ENCODE measurements at regions not wholly inside any gene's neighbourhood (a gene's known extent, or its start where the extent isn't known, plus 50 kb on each side); places are given as distances from the start of the nearest gene placed in this dataset.

DNA sequence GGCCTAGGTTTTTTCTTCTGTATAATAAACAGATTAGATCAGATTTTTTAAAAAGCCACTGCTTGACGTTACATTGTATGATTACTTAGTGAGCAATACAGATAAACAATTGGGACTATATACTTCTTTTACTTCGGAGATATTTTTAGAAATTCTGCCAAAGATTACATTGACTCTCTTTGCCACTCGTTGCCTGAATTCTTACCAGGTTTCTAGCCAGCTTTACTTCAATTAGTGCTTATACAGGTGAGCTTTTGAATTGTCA is 156.6 kb downstream of the HAUS1 start:
- H4K20me1 ChIP-seq (ENCODE audit: insufficient read depth) = no peaks in the 10 kb centered on the region
- H3K27ac ChIP-seq (ENCODE audit: low read length) = no peak overlapping the region

GRCh38 chr18:46261799-46262198 is 157.6 kb downstream of the HAUS1 start:
- Histone ChIP-seq H4K20me1 (ENCODE audit: insufficient read depth) (no peaks in the 10 kb centered on the region), H3K27me3 (ENCODE audit: insufficient read depth, low read depth, low read length) (no peaks in the 10 kb centered on the region), H3K36me3 (ENCODE audit: insufficient read depth, low read length) (no peaks in the 10 kb centered on the region), H3K9ac (ENCODE audit: low read length) (no peak overlapping the region), H3K4me3 (ENCODE audit: low read length) (no peak overlapping the region), H3K9me3 (ENCODE audit: low read length) (no peaks in the 10 kb centered on the region), H2AFZ (ENCODE audit: low read depth, low read length) (no peak overlapping the region), H3K27ac (ENCODE audit: low read length) (no peak overlapping the region), H3K4me2 (ENCODE audit: low read length) (no peak overlapping the region), H3K9me2 (ENCODE audit: insufficient read depth, low read length) (no peaks in the 10 kb centered on the region), H3K79me2 (replicated peaks; ENCODE audit: insufficient read depth, low read length) (peaks cover 2% of the 10 kb centered on the region), H3F3A (ENCODE audit: insufficient read depth, low read length, poor library complexity, severe bottlenecking) (no peaks in the 10 kb centered on the region)
- TF ChIP-seq TAF1 (IDR thresholded peaks at IDR 0.05; ENCODE audit: low read depth) (no peak), SMC3 (conservative IDR thresholded peaks at IDR 0.05; ENCODE audit: poor library complexity) (no peak)

More for the DNA sequence above, 156.6 kb downstream of the HAUS1 start:
- Histone ChIP-seq H3K9me2 (ENCODE audit: insufficient read depth, low read length) (no peaks in the 10 kb centered on the region), H3K36me3 (ENCODE audit: insufficient read depth, low read length) (no peaks in the 10 kb centered on the region), H3K9ac (ENCODE audit: low read length) (no peak overlapping the region), H3K4me3 (ENCODE audit: low read length) (no peak overlapping the region), H2AFZ (ENCODE audit: low read depth, low read length) (no peak overlapping the region), H3K4me2 (ENCODE audit: low read length) (no peak overlapping the region), H3K27me3 (ENCODE audit: insufficient read depth, low read depth, low read length) (no peaks in the 10 kb centered on the region), H3K9me3 (ENCODE audit: low read length) (no peaks in the 10 kb centered on the region), H3K79me2 (replicated peaks; ENCODE audit: insufficient read depth, low read length) (peaks cover 2% of the 10 kb centered on the region), H3F3A (ENCODE audit: insufficient read depth, low read length, poor library complexity, severe bottlenecking) (no peaks in the 10 kb centered on the region)
- TF ChIP-seq TAF1 (IDR thresholded peaks at IDR 0.05; ENCODE audit: low read depth) = no peak
- no peak for TF ChIP-seq EZH2 (IDR thresholded peaks at IDR 0.05; ENCODE audit: borderline replicate concordance, insufficient read depth, low read length, poor library complexity, severe bottlenecking)
- TF ChIP-seq, protein P1, sequence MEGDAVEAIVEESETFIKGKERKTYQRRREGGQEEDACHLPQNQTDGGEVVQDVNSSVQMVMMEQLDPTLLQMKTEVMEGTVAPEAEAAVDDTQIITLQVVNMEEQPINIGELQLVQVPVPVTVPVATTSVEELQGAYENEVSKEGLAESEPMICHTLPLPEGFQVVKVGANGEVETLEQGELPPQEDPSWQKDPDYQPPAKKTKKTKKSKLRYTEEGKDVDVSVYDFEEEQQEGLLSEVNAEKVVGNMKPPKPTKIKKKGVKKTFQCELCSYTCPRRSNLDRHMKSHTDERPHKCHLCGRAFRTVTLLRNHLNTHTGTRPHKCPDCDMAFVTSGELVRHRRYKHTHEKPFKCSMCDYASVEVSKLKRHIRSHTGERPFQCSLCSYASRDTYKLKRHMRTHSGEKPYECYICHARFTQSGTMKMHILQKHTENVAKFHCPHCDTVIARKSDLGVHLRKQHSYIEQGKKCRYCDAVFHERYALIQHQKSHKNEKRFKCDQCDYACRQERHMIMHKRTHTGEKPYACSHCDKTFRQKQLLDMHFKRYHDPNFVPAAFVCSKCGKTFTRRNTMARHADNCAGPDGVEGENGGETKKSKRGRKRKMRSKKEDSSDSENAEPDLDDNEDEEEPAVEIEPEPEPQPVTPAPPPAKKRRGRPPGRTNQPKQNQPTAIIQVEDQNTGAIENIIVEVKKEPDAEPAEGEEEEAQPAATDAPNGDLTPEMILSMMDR (IDR thresholded peaks at IDR 0.05; ENCODE audit: poor library complexity, severe bottlenecking) = no peak
- no peak for TF ChIP-seq SMC3 (conservative IDR thresholded peaks at IDR 0.05; ENCODE audit: poor library complexity)
- TF ChIP-seq EP300 (conservative IDR thresholded peaks at IDR 0.05; ENCODE audit: poor library complexity, severe bottlenecking) = no peak
- no peak for TF ChIP-seq RAD21 (conservative IDR thresholded peaks at IDR 0.05)
- no peak for TF ChIP-seq POLR2AphosphoS5 (IDR thresholded peaks at IDR 0.05)
- TF ChIP-seq REST (IDR thresholded peaks at IDR 0.05; ENCODE audit: borderline replicate concordance) = no peak
- no peak for TF ChIP-seq MXI1 (conservative IDR thresholded peaks at IDR 0.05; ENCODE audit: poor library complexity, severe bottlenecking)

- H3K36me3 ChIP-seq (ENCODE audit: insufficient read depth, low read length) = no peaks in the 10 kb centered on the region
- no peaks in the 10 kb centered on the region for H3F3A ChIP-seq (ENCODE audit: insufficient read depth, low read length, poor library complexity, severe bottlenecking)
- H3K9ac ChIP-seq (ENCODE audit: low read length) = no peak overlapping the region
- no peak overlapping the region for H3K4me3 ChIP-seq (ENCODE audit: low read length)
- no peaks in the 10 kb centered on the region for H4K20me1 ChIP-seq (ENCODE audit: insufficient read depth)
- H3K4me2 ChIP-seq (ENCODE audit: low read length) = no peak overlapping the region
- no peaks in the 10 kb centered on the region for H3K27me3 ChIP-seq (ENCODE audit: insufficient read depth, low read depth, low read length)
- no peaks in the 10 kb centered on the region for H3K9me3 ChIP-seq (ENCODE audit: low read length)
- H2AFZ ChIP-seq (ENCODE audit: low read depth, low read length) = no peak overlapping the region
- peaks cover 2% of the 10 kb centered on the region for H3K79me2 ChIP-seq (replicated peaks; ENCODE audit: insufficient read depth, low read length)
- no peaks in the 10 kb centered on the region for H3K9me2 ChIP-seq (ENCODE audit: insufficient read depth, low read length)
- no peak overlapping the region for H3K27ac ChIP-seq (ENCODE audit: low read length)
- TF ChIP-seq TAF1 (IDR thresholded peaks at IDR 0.05; ENCODE audit: low read depth) = no peak
- TF ChIP-seq MXI1 (conservative IDR thresholded peaks at IDR 0.05; ENCODE audit: poor library complexity, severe bottlenecking) = no peak
- TF ChIP-seq POLR2AphosphoS5 (IDR thresholded peaks at IDR 0.05) = no peak
- no peak for TF ChIP-seq REST (IDR thresholded peaks at IDR 0.05; ENCODE audit: borderline replicate concordance)
Measured at GRCh38 chr18:46262856-46263255, 158.7 kb downstream of the HAUS1 start.

Data from neural cell (in vitro differentiated cells).